ENCODE measurements at regions not wholly inside any gene's neighbourhood (a gene's known extent, or its start where the extent isn't known, plus 50 kb on each side); places are given as distances from the start of the nearest gene placed in this dataset.

- ATAC-seq, result no peak
Observed at GRCh38 chr2:121969766-121970639, 214.6 kb downstream of the TSN start.

- no peak for ATAC-seq
Observed at GRCh38 chr2:121972203-121972602, 216.8 kb downstream of the TSN start.

DNA sequence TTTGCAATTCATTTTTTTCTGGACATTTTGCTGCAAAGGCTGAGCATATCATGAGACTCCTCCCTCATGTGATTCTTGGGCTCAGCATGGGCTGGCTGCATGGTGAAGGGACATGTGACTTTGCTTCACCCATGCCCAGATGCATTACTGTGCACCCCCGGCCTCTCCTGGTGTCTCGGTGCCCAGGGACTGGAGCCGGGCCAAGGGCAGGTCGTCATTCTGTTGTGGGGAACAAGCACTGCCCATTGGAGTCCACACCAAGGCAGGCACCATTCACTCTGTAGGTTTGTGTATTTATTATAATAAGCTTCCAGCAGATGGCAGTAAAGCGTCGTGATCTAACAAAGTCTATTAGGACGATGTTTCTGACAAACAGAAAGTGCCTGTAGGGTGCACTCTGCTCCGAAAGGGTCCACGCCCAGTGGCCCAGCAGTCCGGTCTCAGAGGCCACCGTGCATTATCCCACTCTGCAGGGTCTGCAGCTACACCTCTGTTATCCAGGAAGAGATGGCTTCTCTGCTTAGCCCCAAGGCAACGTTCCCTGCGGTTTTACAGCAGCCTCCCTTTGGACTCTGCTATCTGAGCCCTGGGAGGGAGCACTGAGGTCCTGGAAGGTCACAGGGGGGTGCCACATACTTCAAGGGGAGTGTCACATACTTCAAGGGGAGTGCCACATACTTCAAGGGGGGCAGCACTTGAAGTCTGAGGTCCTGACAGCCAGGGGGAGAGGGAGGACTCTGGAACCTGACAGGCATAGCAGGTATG lies 219.6 kb downstream of the TSN start:
- peak; percentile 82 for ATAC-seq

DNA sequence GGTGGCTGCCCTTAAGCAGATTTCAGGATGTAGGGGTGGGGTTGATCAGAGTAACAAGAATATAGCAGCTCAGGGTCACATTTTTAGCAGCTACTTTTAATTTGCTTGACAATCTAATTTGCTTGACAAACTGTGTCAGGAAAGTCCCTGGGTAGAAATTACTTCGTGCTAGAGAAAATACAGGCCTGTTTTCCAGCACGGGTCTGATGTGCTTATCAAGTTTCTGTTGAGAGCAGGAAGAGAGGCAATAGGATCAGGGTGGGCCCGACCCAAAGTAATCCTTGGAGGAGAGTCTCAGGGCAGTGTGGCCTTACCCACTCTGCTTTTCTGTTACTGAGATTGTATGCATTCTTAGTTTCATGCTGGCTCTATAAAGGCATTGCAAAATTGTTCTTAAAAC lies 221.5 kb downstream of the TSN start:
- ATAC-seq, result no peak

GRCh38 chr2:121977326-121977725 lies 221.9 kb downstream of the TSN start:
- ATAC-seq, result no peak

DNA sequence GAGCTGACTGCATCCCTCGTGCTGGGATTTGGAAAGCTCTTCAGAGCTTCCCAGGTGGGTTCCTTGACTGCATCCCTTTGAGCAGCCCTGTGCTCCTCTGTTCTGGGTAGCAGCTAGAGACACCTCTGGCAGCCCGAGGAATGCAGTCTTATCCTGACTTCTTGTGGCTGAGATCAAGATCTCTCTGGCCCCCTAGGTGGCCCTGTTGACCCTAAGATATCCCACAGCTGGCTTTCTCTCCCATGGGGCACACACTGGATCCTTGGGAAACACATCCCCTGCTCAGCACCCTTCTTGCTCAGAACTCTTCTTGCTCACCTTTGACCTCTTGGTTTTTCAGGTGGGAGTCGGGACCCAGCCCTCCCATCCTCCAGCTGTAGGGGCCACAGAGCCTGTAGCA lies 237.2 kb downstream of the TSN start:
- ATAC-seq, result no peak

DNA sequence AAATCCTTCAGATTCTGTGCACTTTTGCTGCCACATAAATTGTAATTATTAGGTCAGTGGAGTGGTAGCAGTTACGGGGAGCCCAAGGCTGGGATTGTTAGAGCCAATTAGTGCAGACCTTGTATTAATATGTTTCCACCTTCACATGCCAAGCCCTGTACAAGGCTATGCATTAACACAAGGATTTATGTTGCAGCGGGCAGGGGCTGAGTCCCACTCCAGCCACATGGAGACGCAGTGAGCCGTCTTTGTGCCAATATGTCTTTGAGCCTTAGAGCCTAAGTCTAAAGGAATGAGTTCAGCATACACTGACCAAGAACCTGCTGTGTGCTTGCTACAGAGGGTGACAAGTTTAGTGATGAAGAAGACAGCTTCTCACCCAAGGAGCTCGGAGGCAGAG lies 238.2 kb downstream of the TSN start:
- no peak for ATAC-seq

DNA sequence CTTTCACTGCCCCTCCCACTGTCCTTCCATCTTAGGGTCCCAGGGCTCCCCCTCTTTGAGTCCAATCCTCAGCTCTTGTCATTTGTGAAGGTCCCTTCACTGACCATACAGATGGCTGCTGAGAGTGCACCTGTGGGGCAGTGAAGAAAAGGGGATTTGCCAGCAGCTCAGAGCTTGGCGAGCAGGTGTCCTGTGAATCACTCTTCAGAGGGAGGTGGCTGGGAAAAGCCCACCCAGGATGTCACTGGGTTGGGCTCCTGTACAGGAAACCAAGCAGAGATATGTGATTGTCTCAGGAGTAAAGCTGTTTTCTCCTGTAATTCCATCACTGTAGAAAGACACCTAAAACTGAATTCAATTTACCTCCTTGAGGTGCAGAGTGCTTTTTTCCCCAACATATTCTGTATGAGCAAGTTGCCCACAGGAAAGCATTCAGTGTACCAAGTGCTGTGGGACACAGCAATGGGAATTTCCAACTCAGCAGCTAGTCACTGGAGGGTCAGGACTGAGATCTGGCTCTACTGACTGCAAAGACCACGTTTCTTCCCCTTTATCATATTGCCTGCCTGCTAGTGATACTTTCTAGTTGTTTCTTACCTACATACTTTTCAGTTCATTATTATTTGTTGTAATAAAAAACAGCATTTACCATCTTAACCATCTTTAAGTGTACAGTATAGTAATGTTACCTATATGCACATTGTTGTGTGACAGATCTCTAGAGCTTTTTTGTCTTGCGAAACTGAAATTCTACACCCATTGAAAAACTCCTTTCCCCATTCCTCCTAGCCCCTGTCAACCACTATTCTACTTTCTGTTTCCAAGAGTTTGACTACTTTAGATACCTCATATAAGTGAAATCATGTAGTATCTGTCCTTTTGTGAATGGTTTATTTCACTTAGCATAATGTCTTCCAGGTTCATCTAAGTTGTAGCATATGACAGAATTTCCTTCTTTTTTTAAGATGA lies 239.1 kb downstream of the TSN start:
- no peak for ATAC-seq

DNA sequence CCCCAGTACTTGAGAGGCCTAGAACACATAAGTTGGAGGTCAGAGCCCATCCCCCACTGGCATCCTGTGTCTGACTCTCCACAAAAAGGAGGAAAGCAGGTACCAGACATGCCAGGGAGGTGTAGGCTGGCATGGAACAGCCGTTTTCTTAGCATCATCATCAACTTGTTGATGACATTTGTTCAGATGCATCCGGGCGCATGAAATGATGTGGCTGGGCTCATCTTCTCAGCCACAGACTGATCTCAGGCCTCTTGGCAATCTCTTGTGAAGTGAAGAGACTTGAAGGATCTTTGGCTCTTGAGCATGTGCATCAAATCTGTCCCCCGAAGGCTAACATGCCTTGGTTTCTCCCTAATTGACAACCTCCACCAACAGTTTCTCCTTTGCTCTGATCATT lies 243.3 kb downstream of the TSN start:
- no peak for ATAC-seq

- ATAC-seq, result no peak
Observed at GRCh38 chr2:121999264-121999663, 243.8 kb downstream of the TSN start.

- no peak for ATAC-seq
Observed at GRCh38 chr2:122000556-122001340, 245.3 kb downstream of the TSN start.

DNA sequence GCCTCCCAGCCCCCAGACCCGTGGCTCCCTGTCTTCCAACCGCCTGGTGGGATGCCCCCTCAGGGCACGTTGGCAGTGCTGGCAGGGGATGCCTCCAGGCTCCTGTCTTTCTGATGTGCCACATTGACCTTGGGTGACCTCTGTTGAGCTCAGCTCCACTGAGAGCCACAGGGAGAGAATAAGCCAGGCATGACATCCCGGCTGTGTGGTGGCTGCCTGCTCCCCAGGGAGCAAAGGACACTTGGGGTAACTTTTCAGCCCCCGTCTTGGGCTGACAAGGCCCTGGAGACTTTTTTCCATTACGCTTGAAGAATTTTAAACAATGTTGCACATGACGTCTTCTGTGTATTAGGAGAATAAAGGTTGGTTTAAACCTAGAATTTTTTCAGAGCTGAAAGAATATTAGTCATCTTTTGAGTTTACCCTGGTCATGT lies 246.0 kb downstream of the TSN start:
- ATAC-seq, result no peak

- no peak for ATAC-seq
Observed at GRCh38 chr2:122003196-122003940, 247.9 kb downstream of the TSN start.

DNA sequence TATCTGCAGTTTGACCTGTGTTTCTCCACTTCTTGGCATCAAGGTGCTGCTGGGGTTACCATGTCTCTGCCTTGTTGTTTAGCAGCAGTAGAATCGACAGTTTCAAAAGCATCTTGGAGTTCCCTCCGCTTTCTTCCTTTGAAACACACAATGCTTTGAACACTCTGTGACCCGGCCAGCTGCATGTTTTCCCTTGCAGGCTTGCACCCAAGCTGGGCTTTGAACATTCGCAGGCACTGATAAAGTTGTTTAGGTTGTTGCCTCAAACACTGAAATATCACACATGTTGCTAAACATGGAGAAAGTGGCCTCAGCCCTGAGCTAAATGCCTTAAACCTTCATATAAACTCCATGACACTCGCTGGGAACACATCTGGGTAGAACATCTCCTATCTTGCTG lies 251.7 kb downstream of the TSN start:
- no peak for ATAC-seq

GRCh38 chr2:122007577-122007976 lies 252.1 kb downstream of the TSN start:
- no peak for ATAC-seq

GRCh38 chr2:122009561-122009960 lies 254.1 kb downstream of the TSN start:
- ATAC-seq, result no peak

- ATAC-seq, result no peak
Observed at GRCh38 chr2:122011493-122012270, 256.2 kb downstream of the TSN start.

DNA sequence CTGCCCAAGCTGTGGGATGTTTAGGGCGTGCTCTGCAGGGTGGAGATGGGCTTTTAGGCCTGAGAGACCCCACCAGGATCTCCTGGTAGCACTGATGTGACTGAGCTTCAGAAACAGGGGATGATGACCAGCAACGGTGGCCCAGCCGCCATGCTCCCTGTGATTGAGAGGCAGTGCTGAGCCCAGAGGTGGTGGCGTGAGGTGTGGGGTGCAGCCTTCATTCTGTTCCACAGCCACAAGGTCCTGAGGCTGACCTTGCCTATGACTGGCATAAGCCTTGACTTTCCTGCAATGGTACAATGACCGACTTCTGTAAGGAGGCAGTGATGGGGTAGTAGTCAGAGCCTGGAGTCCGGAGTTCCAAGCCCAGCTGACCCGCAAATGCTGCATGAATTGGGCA lies 263.3 kb downstream of the TSN start:
- no peak for ATAC-seq

GRCh38 chr2:122019724-122020123 lies 264.3 kb downstream of the TSN start:
- ATAC-seq, result no peak

- ATAC-seq, result no peak
Observed at GRCh38 chr2:122020377-122020776, 264.9 kb downstream of the TSN start.

Measured in esophagus mucosa (tissue), 1 donor.